ENCODE measurements at regions not wholly inside any gene's neighbourhood (a gene's known extent, or its start where the extent isn't known, plus 50 kb on each side); places are given as distances from the start of the nearest gene placed in this dataset.

GRCh38 chr10:62870866-62871265, 54.7 kb upstream of the EGR2 start (continued):
- TF ChIP-seq RAD21 (IDR thresholded peaks at IDR 0.05; ENCODE audit: insufficient read depth, low read depth, low read length), result 0 out of 2 replicates have a peak, but pooled peaks have one; percentile 12
- TF ChIP-seq JUND (IDR thresholded peaks at IDR 0.05; ENCODE audit: low read depth, low read length), result no peak
- peak; percentile 79 for TF ChIP-seq MTA2 (IDR thresholded peaks at IDR 0.05; ENCODE audit: low read depth)
- TF ChIP-seq YY1 (IDR thresholded peaks at IDR 0.05; ENCODE audit: low read depth, low read length), result no peak
- no peak for TF ChIP-seq KLF5 (IDR thresholded peaks at IDR 0.05; ENCODE audit: partially characterized antibody)
- no peak for TF ChIP-seq ZZZ3 (IDR thresholded peaks at IDR 0.05; ENCODE audit: control insufficient read depth, insufficient read length, low read depth)
- no peak for TF ChIP-seq HCFC1 (IDR thresholded peaks at IDR 0.05; ENCODE audit: low read length)
- TF ChIP-seq BCLAF1 (IDR thresholded peaks at IDR 0.05), result no peak
- peak; percentile 48 to 65; a peak in 2 of 4 replicates for TF ChIP-seq IKZF2 (IDR thresholded peaks at IDR 0.05)
- no peak for TF ChIP-seq CTCF (IDR thresholded peaks at IDR 0.05 in 2 of 3, conservative IDR thresholded peaks at IDR 0.05 in 1 of 3; ENCODE audit: control insufficient read depth in 2 of 3, extremely low read depth in 1 of 3, insufficient read depth in 1 of 3, low read depth in 3 of 3, low read length in 3 of 3)
- TF ChIP-seq CBX3 (IDR thresholded peaks at IDR 0.05; ENCODE audit: borderline replicate concordance, low read depth), result no peak
- no peak for TF ChIP-seq EGR1 (IDR thresholded peaks at IDR 0.05; ENCODE audit: borderline replicate concordance in 1 of 2, low read depth in 2 of 2, low read length in 2 of 2)
- no peak for TF ChIP-seq SMAD5 (IDR thresholded peaks at IDR 0.05; ENCODE audit: low read depth)
- TF ChIP-seq RBBP5 (conservative IDR thresholded peaks at IDR 0.05), result no peak
- 0 out of 2 replicates have a peak, but pooled peaks have one; percentile 46 for TF ChIP-seq ASH2L (IDR thresholded peaks at IDR 0.05; ENCODE audit: borderline replicate concordance, low read depth)
- TF ChIP-seq FOS (IDR thresholded peaks at IDR 0.05; ENCODE audit: borderline replicate concordance, extremely low read depth, insufficient read length), result no peak
- no peak for TF ChIP-seq CBFB (IDR thresholded peaks at IDR 0.05; ENCODE audit: low read depth)
- no peak for TF ChIP-seq SUZ12 (IDR thresholded peaks at IDR 0.05; ENCODE audit: unreplicated experiment)
- TF ChIP-seq BCL11A (IDR thresholded peaks at IDR 0.05; ENCODE audit: low read depth, low read length), result peak; percentile 90
- TF ChIP-seq MYB (IDR thresholded peaks at IDR 0.05; ENCODE audit: borderline replicate concordance, low read depth, low read length), result no peak
- TF ChIP-seq E2F8 (IDR thresholded peaks at IDR 0.05; ENCODE audit: low read depth, partially characterized antibody), result no peak
- peak; percentile 25 for TF ChIP-seq MEF2B (IDR thresholded peaks at IDR 0.05; ENCODE audit: partially characterized antibody, poor library complexity, severe bottlenecking)
- TF ChIP-seq ATF2 (IDR thresholded peaks at IDR 0.05; ENCODE audit: low read length), result peak; percentile 90
- no peak for TF ChIP-seq RFX5 (IDR thresholded peaks at IDR 0.05; ENCODE audit: low read depth, low read length)
